OCI-LY1 (cell line): ENCODE measurements at regions not wholly inside any gene's neighbourhood (a gene's known extent, or its start where the extent isn't known, plus 50 kb on each side); places are given as distances from the start of the nearest gene placed in this dataset.

Experiments used
- H2AFZ ChIP-seq: fragments of 200-600 bp; sonication (generic), shearing (Covaris generic); 2 replicates; pipeline ENCODE4 v1.6.0; 2014; ENCODE audit warnings: antibody characterized with exemption, mild to moderate bottlenecking, low read length
- H3F3A ChIP-seq: fragments of 200-600 bp; sonication (generic), shearing (Covaris generic); 2 replicates; pipeline ENCODE4 v1.6.0; 2014; ENCODE audit warnings: mild to moderate bottlenecking, antibody characterized with exemption, low read length, moderate library complexity; ENCODE audit not compliant: insufficient read depth
- H3K27ac ChIP-seq: fragments of 200-600 bp; sonication (generic); 2 replicates; pipeline ENCODE4 v1.5.1; 2014; ENCODE audit warnings: low read length, mixed run types, mild to moderate bottlenecking, low read depth; ENCODE audit not compliant: poor library complexity, severe bottlenecking
- H3K27me3 ChIP-seq: fragments of 200-600 bp; sonication (generic); 2 replicates; pipeline ENCODE4 v1.6.0; 2014; ENCODE audit warnings: antibody characterized with exemption, mild to moderate bottlenecking, low read length, moderate library complexity; ENCODE audit not compliant: insufficient read depth
- H3K36me3 ChIP-seq: fragments of 200-600 bp; sonication (generic); 2 replicates; pipeline ENCODE4 v1.6.1; 2014; ENCODE audit warnings: mild to moderate bottlenecking, antibody characterized with exemption, low read length, moderate library complexity, mixed read lengths; ENCODE audit not compliant: insufficient read depth
- H3K4me1 ChIP-seq: fragments of 200-600 bp; sonication (generic); 2 replicates; pipeline ENCODE4 v1.5.1; 2014; ENCODE audit warnings: mild to moderate bottlenecking, low read length, moderate library complexity; ENCODE audit not compliant: insufficient read depth, severe bottlenecking
- H3K4me2 ChIP-seq: fragments of 200-600 bp; sonication (generic), shearing (Covaris generic); 2 replicates; pipeline ENCODE4 v1.6.1; 2014; ENCODE audit warnings: low read length
- H3K4me3 ChIP-seq: fragments of 200-600 bp; sonication (generic); 2 replicates; pipeline ENCODE4 v1.5.1; 2014; ENCODE audit warnings: low read length, low read depth, mild to moderate bottlenecking, mixed read lengths; ENCODE audit not compliant: poor library complexity, severe bottlenecking
- H3K79me2 ChIP-seq: fragments of 200-600 bp; shearing (Covaris generic); 2 replicates; pipeline ENCODE4 v1.6.1; 2016; ENCODE audit warnings: mixed run types, low read length, mixed read lengths; ENCODE audit not compliant: insufficient read depth
- H3K9ac ChIP-seq: fragments of 200-600 bp; sonication (generic), shearing (Covaris generic); 2 replicates; pipeline ENCODE4 v1.6.1; 2014; ENCODE audit warnings: mild to moderate bottlenecking, low read length, mixed read lengths
- H3K9me2 ChIP-seq: fragments of 200-600 bp; sonication (generic), shearing (Covaris generic); 2 replicates; pipeline ENCODE4 v1.6.1; 2014; ENCODE audit warnings: low read depth, mild to moderate bottlenecking, low read length, mixed read lengths
- H3K9me3 ChIP-seq: fragments of 200-600 bp; shearing (Covaris generic); 2 replicates; pipeline ENCODE4 v1.6.1; 2014; ENCODE audit warnings: low read length, mixed read lengths
- H4K20me1 ChIP-seq: fragments of 200-600 bp; sonication (generic), shearing (Covaris generic); 2 replicates; pipeline ENCODE4 v1.6.0; 2016; ENCODE audit warnings: mild to moderate bottlenecking, low read length; ENCODE audit not compliant: insufficient read depth
- EZH2 ChIP-seq: fragments of 200-600 bp; sonication (generic), shearing (Covaris generic); IDR thresholded peaks from 2 replicates; pipeline ENCODE4 v1.8.0; 2017; ENCODE audit warnings: borderline replicate concordance, mixed run types, mild to moderate bottlenecking, antibody characterized with exemption, low read length, moderate library complexity, mixed read lengths
- TF ChIP-seq, protein P1 (sequence below): fragments of 200-600 bp; sonication (generic), shearing (Covaris generic); IDR thresholded peaks from 2 replicates; pipeline ENCODE4 v1.5.1; 2017; ENCODE audit warnings: mild to moderate bottlenecking, antibody characterized with exemption, low read length, moderate library complexity, mixed read lengths

DNA sequence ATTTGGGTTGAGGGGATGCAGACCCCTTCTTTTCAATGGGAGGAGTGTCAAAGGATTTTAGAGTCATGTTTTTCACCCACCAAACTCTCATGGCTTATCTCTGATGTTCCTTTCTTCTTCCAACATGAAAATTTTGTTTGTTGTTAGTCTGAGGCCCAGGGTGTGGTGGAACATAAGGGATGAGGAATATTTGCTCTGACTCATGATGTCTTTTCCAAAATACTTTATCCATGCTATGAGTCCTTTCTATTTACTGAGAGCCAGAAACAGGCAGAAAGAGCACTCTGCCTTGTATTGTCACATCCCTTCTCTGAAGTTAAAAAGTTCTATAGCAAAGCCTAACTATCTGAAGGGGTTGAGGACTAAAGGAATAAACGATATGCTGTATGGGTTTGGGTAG is 61.6 kb upstream of the GYPA start:
- no peak overlapping the region for H3K9ac ChIP-seq
- no peaks in the 10 kb centered on the region for H3F3A ChIP-seq
- H3K4me2 ChIP-seq, result no peak overlapping the region
- no peak for TF ChIP-seq EZH2
- TF ChIP-seq, protein P1, sequence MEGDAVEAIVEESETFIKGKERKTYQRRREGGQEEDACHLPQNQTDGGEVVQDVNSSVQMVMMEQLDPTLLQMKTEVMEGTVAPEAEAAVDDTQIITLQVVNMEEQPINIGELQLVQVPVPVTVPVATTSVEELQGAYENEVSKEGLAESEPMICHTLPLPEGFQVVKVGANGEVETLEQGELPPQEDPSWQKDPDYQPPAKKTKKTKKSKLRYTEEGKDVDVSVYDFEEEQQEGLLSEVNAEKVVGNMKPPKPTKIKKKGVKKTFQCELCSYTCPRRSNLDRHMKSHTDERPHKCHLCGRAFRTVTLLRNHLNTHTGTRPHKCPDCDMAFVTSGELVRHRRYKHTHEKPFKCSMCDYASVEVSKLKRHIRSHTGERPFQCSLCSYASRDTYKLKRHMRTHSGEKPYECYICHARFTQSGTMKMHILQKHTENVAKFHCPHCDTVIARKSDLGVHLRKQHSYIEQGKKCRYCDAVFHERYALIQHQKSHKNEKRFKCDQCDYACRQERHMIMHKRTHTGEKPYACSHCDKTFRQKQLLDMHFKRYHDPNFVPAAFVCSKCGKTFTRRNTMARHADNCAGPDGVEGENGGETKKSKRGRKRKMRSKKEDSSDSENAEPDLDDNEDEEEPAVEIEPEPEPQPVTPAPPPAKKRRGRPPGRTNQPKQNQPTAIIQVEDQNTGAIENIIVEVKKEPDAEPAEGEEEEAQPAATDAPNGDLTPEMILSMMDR, result no peak
- no peaks in the 10 kb centered on the region for H3K79me2 ChIP-seq
- H3K27ac ChIP-seq, result no peak overlapping the region
- H3K4me1 ChIP-seq, result no peaks in the 10 kb centered on the region
- H3K36me3 ChIP-seq, result no peaks in the 10 kb centered on the region
- H3K9me3 ChIP-seq, result no peaks in the 10 kb centered on the region
- no peaks in the 10 kb centered on the region for H3K9me2 ChIP-seq
- H4K20me1 ChIP-seq, result no peaks in the 10 kb centered on the region
- no peak overlapping the region for H2AFZ ChIP-seq
- H3K4me3 ChIP-seq, result no peak overlapping the region
- H3K27me3 ChIP-seq, result no peaks in the 10 kb centered on the region

- no peaks in the 10 kb centered on the region for H3F3A ChIP-seq
- H4K20me1 ChIP-seq, result no peaks in the 10 kb centered on the region
- no peaks in the 10 kb centered on the region for H3K36me3 ChIP-seq
- H3K9me2 ChIP-seq, result no peaks in the 10 kb centered on the region
- no peaks in the 10 kb centered on the region for H3K9me3 ChIP-seq
- H3K4me3 ChIP-seq, result no peak overlapping the region
- no peak overlapping the region for H2AFZ ChIP-seq
- no peaks in the 10 kb centered on the region for H3K4me1 ChIP-seq
- H3K9ac ChIP-seq, result no peak overlapping the region
- H3K4me2 ChIP-seq, result no peak overlapping the region
- TF ChIP-seq, protein P1, result no peak
- no peak for TF ChIP-seq EZH2
- no peak overlapping the region for H3K27ac ChIP-seq
- no peaks in the 10 kb centered on the region for H3K27me3 ChIP-seq
- H3K79me2 ChIP-seq, result no peaks in the 10 kb centered on the region
These were observed 62.6 kb upstream of the GYPA start for GRCh38 chr4:144203155-144203554.

GRCh38 chr4:144204431-144204830 is 63.9 kb upstream of the GYPA start:
- H3K4me3 ChIP-seq, result no peak overlapping the region
- H4K20me1 ChIP-seq, result no peaks in the 10 kb centered on the region
- no peak overlapping the region for H3K27ac ChIP-seq
- H3K36me3 ChIP-seq, result no peaks in the 10 kb centered on the region
- no peak overlapping the region for H3K4me2 ChIP-seq
- H3K27me3 ChIP-seq, result no peaks in the 10 kb centered on the region
- H3K9me2 ChIP-seq, result no peaks in the 10 kb centered on the region
- H3K9ac ChIP-seq, result no peak overlapping the region
- H2AFZ ChIP-seq, result no peak overlapping the region
- no peaks in the 10 kb centered on the region for H3K4me1 ChIP-seq
- H3F3A ChIP-seq, result no peaks in the 10 kb centered on the region
- H3K9me3 ChIP-seq, result no peaks in the 10 kb centered on the region
- no peaks in the 10 kb centered on the region for H3K79me2 ChIP-seq
- TF ChIP-seq, protein P1, result no peak
- no peak for TF ChIP-seq EZH2
